Esophagus (tissue), 2 donors: ENCODE measurements at regions not wholly inside any gene's neighbourhood (a gene's known extent, or its start where the extent isn't known, plus 50 kb on each side); places are given as distances from the start of the nearest gene placed in this dataset.

Source experiments
- H3K27ac ChIP-seq, 2 donors: one replicate each; pipeline ENCODE4 v1.5.1; 2013; ENCODE audit warnings: low read depth in 2 of 2, mild to moderate bottlenecking in 2 of 2, inconsistent platforms in 1 of 2, low read length in 1 of 2, moderate library complexity in 1 of 2
- H3K27me3 ChIP-seq, 2 donors: one replicate each; pipeline ENCODE4 v1.6.1; 2013; ENCODE audit warnings: low read length in 2 of 2, control low read depth in 1 of 2, mild to moderate bottlenecking in 1 of 2; ENCODE audit not compliant: insufficient read depth in 2 of 2, control insufficient read depth in 1 of 2
- H3K36me3 ChIP-seq, 2 donors: one replicate each; pipeline ENCODE4 v1.6.1; 2013; ENCODE audit warnings: low read length in 1 of 2; ENCODE audit not compliant: control insufficient read depth in 2 of 2, insufficient read depth in 2 of 2
- H3K4me1 ChIP-seq, 2 donors: one replicate each; pipeline ENCODE4 v1.6.1; 2013; ENCODE audit warnings: low read length in 1 of 2; ENCODE audit not compliant: control insufficient read depth in 2 of 2, insufficient read depth in 2 of 2
- H3K4me3 ChIP-seq, 2 donors: one replicate each; pipeline ENCODE4 v1.5.1; 2013; ENCODE audit warnings: low read length in 2 of 2, mild to moderate bottlenecking in 2 of 2, low read depth in 1 of 2, moderate library complexity in 1 of 2
- H3K9me3 ChIP-seq, 2 donors: one replicate each; pipeline ENCODE4 v1.6.1; 2013; ENCODE audit warnings: mild to moderate bottlenecking in 2 of 2, low read depth in 1 of 2, low read length in 1 of 2, moderate library complexity in 1 of 2; ENCODE audit not compliant: control insufficient read depth in 2 of 2, insufficient read depth in 1 of 2
- WGBS, 2 donors: extraction: QIAGEN DNeasy Blood & Tissue Kit; methylation state at CpG; one replicate each; pipeline ENCODE4 v1.1.7; 2013; 5-methylcytosine and 5-hydroxymethylcytosine counted together
- donor health status: healthy with polysubstance abuse.
- donor health status: Bipolar disorder and iron deficiency.

GRCh38 chr2:42905341-42906110 is 113.1 kb upstream of the HAAO start:
- 54 to 63% methylated on average over 25 of the region's 25 CpGs for WGBS, 2 donors

GRCh38 chr2:42904576-42904876 is 112.1 kb upstream of the HAAO start:
- 73 to 85% methylated on average over 3 of the region's 3 CpGs for WGBS, 2 donors
- no peak overlapping the region for H3K27ac ChIP-seq
- no peaks in the 10 kb centered on the region for H3K36me3 ChIP-seq
- H3K4me1 ChIP-seq, result peaks cover 11 to 22% of the 10 kb centered on the region in 2 donors
- no peak overlapping the region for H3K4me3 ChIP-seq
- H3K9me3 ChIP-seq, result no peaks in the 10 kb centered on the region
- no peaks in the 10 kb centered on the region for H3K27me3 ChIP-seq

More at GRCh38 chr2:42905341-42906110, 113.1 kb upstream of the HAAO start:
- Histone ChIP-seq H3K27me3 (no peaks in the 10 kb centered on the region), H3K27ac (peak overlapping the region; percentile 53 to 84), H3K9me3 (no peaks in the 10 kb centered on the region), H3K4me3 (no peak overlapping the region), H3K36me3 (no peaks in the 10 kb centered on the region), H3K4me1 (peaks cover 11 to 21% of the 10 kb centered on the region in 2 donors)

- Histone ChIP-seq H3K27me3 (no peaks in the 10 kb centered on the region), H3K27ac (peak overlapping the region in 1 of 2 donors; percentile 16), H3K9me3 (no peaks in the 10 kb centered on the region), H3K36me3 (no peaks in the 10 kb centered on the region), H3K4me1 (peaks cover 11 to 22% of the 10 kb centered on the region in 2 donors), H3K4me3 (no peak overlapping the region)
- 59 to 71% methylated on average over 16 of the region's 16 CpGs for WGBS, 2 donors
Observed at GRCh38 chr2:42903821-42904575, 111.6 kb upstream of the HAAO start.

GRCh38 chr2:42902939-42903709 is 110.7 kb upstream of the HAAO start:
- no peak overlapping the region for H3K27ac ChIP-seq
- no peaks in the 10 kb centered on the region for H3K9me3 ChIP-seq
- no peak overlapping the region for H3K4me3 ChIP-seq
- peaks cover 8 to 20% of the 10 kb centered on the region in 2 donors for H3K4me1 ChIP-seq
- no peaks in the 10 kb centered on the region for H3K27me3 ChIP-seq
- WGBS, 2 donors, result 81 to 89% methylated on average over 9 of the region's 9 CpGs
- H3K36me3 ChIP-seq, result no peaks in the 10 kb centered on the region

GRCh38 chr2:42901076-42901640 is 108.8 kb upstream of the HAAO start:
- WGBS, 2 donors, result 66 to 75% methylated on average over 4 of the region's 4 CpGs
- peaks cover 3 to 19% of the 10 kb centered on the region in 2 donors for H3K4me1 ChIP-seq

GRCh38 chr2:42900289-42900891 is 108.0 kb upstream of the HAAO start:
- H3K9me3 ChIP-seq, result no peaks in the 10 kb centered on the region
- 78 to 80% methylated on average over 5 of the region's 5 CpGs for WGBS, 2 donors
- no peak overlapping the region for H3K27ac ChIP-seq
- H3K4me1 ChIP-seq, result peaks cover 0 to 12% of the 10 kb centered on the region in 2 donors
- H3K36me3 ChIP-seq, result no peaks in the 10 kb centered on the region
- no peaks in the 10 kb centered on the region for H3K27me3 ChIP-seq
- H3K4me3 ChIP-seq, result no peak overlapping the region

More at GRCh38 chr2:42901076-42901640, 108.8 kb upstream of the HAAO start:
- Histone ChIP-seq H3K27me3 (no peaks in the 10 kb centered on the region), H3K36me3 (no peaks in the 10 kb centered on the region), H3K4me3 (no peak overlapping the region), H3K27ac (peak overlapping the region in 1 of 2 donors; percentile 40), H3K9me3 (no peaks in the 10 kb centered on the region)

GRCh38 chr2:42897358-42897757 is 105.0 kb upstream of the HAAO start:
- no peaks in the 10 kb centered on the region for H3K27me3 ChIP-seq
- no peak overlapping the region for H3K4me3 ChIP-seq
- no peaks in the 10 kb centered on the region for H3K36me3 ChIP-seq
- no peaks in the 10 kb centered on the region for H3K9me3 ChIP-seq
- WGBS, 2 donors, result 52 to 76% methylated on average over 2 of the region's 2 CpGs
- peak overlapping the region; percentile 40 to 64 for H3K27ac ChIP-seq
- peaks cover 0 to 9% of the 10 kb centered on the region in 2 donors for H3K4me1 ChIP-seq

- no peaks in the 10 kb centered on the region for H3K36me3 ChIP-seq
- no peaks in the 10 kb centered on the region for H3K9me3 ChIP-seq
- no peak overlapping the region for H3K4me3 ChIP-seq
- WGBS, 2 donors, result 84 to 92% methylated on average over 5 of the region's 5 CpGs
- no peak overlapping the region for H3K27ac ChIP-seq
- H3K27me3 ChIP-seq, result no peaks in the 10 kb centered on the region
- peaks cover 0 to 7% of the 10 kb centered on the region in 2 donors for H3K4me1 ChIP-seq
Observed at GRCh38 chr2:42895791-42896135, 103.4 kb upstream of the HAAO start.
